LNCAP (cell line): ENCODE measurements at regions not wholly inside any gene's neighbourhood (a gene's known extent, or its start where the extent isn't known, plus 50 kb on each side); places are given as distances from the start of the nearest gene placed in this dataset.

Source experiments
- TF ChIP-seq, protein P1 (sequence below): fragments of 450-650 bp; IDR thresholded peaks from 2 replicates; pipeline ENCODE4 v1.5.1; 2017; ENCODE audit warnings: mild to moderate bottlenecking

DNA sequence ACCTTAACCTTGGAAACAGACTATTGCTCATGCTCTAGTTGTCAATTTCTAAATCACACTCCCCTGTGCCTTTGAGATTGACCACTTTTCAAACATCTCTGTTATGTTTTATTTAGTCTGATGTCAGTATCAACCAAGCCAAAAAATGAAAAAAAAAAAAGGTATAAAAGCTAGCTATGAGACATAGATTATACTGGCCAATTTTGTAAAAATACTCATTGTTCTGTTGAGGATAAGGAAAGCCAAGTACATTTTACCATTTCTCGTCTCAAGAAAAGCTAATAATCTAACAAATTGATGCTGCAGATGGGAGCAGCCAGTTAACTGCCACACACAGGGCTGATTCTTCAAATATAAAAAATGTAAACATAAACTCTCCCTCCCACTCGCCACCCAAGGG is 572.6 kb upstream of the KLF12 start:
- TF ChIP-seq, protein P1, sequence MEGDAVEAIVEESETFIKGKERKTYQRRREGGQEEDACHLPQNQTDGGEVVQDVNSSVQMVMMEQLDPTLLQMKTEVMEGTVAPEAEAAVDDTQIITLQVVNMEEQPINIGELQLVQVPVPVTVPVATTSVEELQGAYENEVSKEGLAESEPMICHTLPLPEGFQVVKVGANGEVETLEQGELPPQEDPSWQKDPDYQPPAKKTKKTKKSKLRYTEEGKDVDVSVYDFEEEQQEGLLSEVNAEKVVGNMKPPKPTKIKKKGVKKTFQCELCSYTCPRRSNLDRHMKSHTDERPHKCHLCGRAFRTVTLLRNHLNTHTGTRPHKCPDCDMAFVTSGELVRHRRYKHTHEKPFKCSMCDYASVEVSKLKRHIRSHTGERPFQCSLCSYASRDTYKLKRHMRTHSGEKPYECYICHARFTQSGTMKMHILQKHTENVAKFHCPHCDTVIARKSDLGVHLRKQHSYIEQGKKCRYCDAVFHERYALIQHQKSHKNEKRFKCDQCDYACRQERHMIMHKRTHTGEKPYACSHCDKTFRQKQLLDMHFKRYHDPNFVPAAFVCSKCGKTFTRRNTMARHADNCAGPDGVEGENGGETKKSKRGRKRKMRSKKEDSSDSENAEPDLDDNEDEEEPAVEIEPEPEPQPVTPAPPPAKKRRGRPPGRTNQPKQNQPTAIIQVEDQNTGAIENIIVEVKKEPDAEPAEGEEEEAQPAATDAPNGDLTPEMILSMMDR = no peak

DNA sequence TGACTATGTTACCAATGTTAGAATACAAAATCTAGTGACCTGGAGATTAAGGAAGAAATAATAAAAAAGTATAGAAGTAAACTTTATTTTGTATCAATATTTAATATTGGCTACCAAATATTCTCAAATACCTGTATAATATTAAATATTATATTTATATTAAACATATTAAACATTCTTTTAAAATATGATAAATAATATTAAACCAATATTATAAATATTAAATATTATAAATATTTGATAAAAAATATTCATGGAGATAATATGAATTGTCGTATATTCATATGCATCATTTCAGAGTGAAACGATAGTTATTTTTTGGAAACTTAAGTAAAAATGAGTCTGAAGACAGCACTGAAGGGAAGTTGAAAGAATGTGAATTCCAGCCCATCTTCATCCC is 571.2 kb upstream of the KLF12 start:
- TF ChIP-seq, protein P1 = no peak

DNA sequence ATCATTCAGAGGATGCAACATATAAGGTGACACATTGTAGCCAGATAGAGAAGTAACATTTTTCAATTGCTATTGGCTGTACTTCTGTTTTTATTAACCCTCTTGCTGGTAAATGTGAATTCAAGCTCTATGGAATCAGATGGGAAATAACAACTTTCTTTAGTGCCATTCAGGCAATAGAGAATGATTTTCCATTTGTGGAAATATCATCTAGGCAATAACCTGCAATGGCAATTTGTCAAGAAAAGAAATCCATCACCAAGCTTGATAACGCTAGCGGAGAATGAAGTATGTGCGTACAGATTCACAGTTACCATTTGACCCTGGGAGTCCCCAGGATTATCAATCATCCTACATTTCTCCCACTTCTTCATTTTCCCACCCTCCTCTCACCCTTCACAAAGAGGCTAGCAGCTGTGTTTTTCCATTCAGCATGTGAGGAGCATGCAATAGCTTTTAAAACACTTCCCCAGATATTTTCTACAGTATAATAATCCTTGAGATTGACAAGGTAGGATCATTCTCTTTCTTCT is 569.7 kb upstream of the KLF12 start:
- TF ChIP-seq, protein P1 = no peak

DNA sequence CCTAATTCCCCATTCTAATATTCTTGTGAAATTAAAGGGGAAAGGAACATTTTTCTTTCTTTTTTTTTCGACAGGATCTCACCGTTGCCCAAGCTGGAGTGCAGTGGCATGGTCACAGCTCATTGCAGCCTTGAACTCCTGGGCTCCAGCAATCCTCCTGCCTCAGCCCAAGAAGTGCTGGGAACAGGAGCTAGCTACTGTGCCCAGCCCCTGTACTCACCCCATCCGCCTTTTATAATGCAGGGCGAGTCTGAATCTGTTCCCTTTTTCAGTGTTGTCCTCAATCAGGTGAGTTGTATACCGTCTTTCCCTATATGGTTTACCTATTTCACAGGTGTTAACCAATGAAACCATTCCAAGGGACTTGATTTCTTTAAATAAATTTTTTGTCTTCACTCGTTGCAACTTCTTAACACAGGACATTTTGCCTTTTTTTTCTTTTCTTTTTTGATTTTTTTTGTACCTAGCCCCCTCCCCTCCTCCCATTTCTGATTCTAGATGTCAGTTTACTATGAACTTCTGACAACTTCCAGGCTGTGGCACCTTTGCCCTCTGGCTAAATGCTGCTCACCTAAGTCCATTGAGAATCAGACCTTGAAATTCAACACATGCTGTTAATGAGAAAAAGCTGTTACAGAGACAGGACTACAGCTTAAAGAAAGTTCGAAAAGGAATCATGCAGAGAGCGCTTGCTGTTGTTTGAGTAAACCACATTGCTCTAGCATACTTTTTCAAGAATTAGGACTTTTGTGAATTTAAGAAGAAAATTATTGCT is 562.1 kb upstream of the KLF12 start:
- TF ChIP-seq, protein P1 = no peak

DNA sequence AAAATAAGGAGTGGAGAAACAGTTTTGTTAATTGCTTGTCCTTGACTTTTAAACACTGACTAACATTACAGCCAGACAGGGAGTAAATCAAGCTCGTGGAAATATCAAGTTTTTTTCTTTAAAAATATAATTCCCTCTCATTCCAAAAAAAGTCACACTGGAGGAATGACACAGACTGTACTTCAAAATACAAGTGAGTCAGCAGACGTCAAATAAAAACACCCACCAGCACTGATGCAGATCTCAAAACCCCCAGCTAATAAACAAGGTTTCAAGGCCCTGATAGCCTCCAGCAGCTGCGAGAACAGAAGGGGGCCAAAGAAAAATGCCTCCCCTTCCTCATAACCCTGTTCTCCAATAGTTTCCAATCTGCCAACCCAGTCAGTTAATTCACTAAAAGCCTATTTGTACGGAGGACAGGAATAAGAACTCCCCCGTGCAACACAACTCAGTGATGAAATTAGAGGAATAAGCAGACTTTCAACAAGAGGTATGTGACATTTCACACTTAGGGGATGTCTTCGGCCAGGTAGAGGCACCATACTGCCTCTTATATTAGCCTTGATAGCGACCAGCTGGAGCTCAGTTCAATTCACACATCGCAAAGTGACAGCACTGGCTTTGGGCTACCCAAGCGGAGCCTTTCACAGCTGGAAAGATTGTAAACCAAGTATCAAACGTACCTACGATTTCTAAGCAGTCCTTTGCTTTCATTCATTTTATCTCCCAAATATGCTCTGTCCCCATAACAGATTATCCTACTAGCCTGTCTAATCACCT is 561.0 kb upstream of the KLF12 start:
- TF ChIP-seq, protein P1 = no peak

DNA sequence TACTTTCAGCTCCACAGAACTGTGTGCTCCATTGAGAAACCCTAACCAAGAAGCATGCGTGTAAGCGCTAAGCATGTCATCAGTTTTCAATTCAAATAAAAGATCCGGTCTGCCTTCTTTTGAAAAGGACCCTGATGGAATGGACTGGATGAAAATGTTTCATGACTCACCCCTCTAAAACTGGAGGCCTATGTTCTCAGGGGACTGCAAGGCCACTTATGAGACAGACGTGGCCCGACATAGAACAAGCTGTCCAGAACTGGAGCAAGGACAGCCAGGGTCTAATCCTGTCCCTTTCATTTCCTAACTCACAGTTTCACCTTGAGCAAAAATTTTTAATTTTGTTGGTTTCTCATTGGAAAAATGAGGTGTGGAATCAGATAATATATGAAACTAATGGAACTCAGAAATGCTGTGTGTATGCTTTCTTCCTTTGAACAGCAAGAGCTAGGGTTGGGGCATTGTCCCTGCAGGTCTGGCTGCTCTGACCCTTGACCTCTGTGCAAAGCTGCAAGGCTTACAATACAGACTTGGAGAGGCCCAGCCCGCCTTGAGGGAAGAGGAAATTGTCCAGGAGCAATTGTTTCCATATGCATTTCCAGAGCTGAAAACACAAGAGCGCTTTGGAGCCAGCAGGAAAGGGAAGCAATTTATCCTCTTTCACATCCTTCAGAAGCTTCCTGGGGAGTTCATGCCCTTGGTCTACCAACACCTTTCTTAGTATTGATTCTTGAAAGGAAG is 553.4 kb upstream of the KLF12 start:
- TF ChIP-seq, protein P1 = no peak

DNA sequence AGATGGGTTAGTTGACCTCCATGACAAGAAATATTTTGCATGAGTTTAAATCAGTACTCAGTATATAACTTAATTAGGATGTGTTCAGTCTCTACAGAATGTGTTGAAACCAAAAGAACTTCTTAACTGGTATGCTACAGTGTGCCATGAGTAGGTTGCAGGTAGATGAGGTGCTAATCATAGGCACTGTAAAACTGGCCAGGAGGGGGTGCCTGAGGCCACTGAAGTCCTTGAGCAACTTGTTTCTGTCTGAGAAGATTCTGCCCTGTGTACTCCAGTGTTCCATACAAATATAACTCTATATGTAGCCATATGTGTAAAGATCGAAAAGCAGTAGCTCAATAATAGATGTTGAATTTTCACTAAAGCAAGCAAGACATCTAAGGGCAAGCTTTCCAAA is 549.2 kb upstream of the KLF12 start:
- TF ChIP-seq, protein P1 = no peak
